ENCODE measurements at regions not wholly inside any gene's neighbourhood (a gene's known extent, or its start where the extent isn't known, plus 50 kb on each side); places are given as distances from the start of the nearest gene placed in this dataset.

DNA sequence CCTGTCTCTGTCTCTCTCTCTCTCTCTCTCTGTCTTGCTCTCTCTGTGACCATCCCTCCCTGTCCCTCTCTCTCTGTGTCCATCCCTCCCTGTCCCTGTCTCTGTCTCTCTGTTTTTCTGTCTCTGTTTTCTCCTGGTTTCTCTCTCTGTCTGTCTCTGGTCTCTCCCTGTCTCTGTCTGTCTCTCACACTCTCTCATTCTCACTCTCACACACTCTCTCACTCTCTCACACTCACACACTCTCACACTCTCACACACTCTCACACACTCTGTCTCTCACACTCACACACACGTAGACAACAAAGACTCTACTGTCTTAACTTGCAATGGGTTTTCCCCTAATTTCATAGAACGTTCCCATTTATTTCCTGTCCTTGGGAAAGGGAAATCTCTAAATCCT is 299.5 kb downstream of the FOXL1 start:
- TF ChIP-seq, protein P1, sequence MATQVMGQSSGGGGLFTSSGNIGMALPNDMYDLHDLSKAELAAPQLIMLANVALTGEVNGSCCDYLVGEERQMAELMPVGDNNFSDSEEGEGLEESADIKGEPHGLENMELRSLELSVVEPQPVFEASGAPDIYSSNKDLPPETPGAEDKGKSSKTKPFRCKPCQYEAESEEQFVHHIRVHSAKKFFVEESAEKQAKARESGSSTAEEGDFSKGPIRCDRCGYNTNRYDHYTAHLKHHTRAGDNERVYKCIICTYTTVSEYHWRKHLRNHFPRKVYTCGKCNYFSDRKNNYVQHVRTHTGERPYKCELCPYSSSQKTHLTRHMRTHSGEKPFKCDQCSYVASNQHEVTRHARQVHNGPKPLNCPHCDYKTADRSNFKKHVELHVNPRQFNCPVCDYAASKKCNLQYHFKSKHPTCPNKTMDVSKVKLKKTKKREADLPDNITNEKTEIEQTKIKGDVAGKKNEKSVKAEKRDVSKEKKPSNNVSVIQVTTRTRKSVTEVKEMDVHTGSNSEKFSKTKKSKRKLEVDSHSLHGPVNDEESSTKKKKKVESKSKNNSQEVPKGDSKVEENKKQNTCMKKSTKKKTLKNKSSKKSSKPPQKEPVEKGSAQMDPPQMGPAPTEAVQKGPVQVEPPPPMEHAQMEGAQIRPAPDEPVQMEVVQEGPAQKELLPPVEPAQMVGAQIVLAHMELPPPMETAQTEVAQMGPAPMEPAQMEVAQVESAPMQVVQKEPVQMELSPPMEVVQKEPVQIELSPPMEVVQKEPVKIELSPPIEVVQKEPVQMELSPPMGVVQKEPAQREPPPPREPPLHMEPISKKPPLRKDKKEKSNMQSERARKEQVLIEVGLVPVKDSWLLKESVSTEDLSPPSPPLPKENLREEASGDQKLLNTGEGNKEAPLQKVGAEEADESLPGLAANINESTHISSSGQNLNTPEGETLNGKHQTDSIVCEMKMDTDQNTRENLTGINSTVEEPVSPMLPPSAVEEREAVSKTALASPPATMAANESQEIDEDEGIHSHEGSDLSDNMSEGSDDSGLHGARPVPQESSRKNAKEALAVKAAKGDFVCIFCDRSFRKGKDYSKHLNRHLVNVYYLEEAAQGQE (IDR thresholded peaks at IDR 0.05; ENCODE audit: insufficient read depth in 1 of 2, low read depth in 2 of 2, low read length in 2 of 2), result no peak
- TF ChIP-seq TAF1 (IDR thresholded peaks at IDR 0.05; ENCODE audit: borderline replicate concordance, insufficient read depth, low read length), result no peak

DNA sequence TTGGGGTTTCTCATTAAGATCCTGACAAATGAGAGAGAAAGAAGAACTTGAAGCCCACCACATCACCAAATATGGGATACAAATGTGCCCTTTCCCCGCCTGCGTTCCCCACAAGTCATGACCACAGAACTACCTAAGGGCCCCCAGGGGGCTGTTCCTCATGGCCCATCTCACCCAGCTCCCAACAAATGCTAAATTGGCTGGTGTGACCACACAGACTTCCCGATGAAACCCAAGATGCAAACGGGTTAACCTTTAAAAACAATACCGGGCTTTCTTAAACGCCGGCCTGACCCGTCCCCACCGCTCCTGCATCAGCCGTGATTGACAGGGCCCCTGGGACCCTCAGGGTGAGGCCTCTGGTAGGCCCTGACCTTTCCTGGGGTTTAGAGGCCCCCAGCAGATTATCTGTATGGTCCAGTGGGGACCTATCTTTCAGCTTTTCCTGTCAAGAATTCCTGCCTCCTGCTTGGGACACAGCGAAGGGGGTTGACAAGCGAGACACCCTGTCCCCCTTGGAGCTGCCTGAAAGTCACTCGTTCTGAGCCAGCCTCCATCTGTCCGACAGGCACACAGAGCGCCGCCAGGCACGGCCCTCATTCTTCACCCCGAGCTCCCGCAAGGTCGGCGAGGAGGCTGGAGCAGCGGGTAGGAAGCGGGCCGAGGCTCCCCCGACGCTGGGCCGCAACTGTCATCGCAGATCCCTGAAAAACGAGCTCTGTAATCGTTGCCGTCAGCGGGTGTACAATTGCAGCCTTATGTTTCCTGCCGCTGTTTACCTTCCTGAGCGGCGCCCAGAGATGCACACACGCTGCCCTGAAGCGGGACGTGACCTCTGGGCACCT is 300.1 kb downstream of the FOXL1 start:
- TF ChIP-seq SIN3A (IDR thresholded peaks at IDR 0.05; ENCODE audit: borderline replicate concordance, insufficient read depth, low read length) (no peak), POLR2AphosphoS5 (IDR thresholded peaks at IDR 0.05; ENCODE audit: low read depth, low read length) (no peak), FOXP2 (optimal IDR thresholded peaks at IDR 0.05; ENCODE audit: borderline replicate concordance, extremely low read depth, extremely low read length, insufficient read depth) (no peak), TAF1 (IDR thresholded peaks at IDR 0.05; ENCODE audit: borderline replicate concordance, insufficient read depth, low read length) (no peak)
- TF ChIP-seq, protein P1 (IDR thresholded peaks at IDR 0.05; ENCODE audit: insufficient read depth in 1 of 2, low read depth in 2 of 2, low read length in 2 of 2), result no peak

DNA sequence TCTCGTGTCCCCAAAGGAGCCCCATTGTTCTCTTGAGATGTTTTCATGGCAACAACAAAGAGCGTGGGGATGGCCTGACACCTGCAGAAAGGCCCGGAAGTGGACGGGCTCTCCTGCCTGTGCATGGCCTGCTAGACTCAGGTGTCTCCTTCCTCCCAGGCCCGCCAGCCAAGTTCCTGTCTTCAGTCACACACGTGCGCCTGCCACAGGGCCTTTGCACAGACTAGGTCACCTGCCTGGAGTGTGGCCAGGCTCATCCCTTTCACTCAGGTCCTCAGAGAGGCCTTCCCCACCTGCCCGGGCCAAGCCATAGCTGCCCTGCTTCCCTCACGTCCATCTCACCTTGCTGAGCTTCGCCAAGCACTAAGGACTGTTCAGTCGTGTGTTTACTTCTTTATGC is 300.9 kb downstream of the FOXL1 start:
- TF ChIP-seq FOXP2 (optimal IDR thresholded peaks at IDR 0.05; ENCODE audit: borderline replicate concordance, extremely low read depth, extremely low read length, insufficient read depth), result no peak
- TF ChIP-seq, protein P1 (IDR thresholded peaks at IDR 0.05; ENCODE audit: insufficient read depth in 1 of 2, low read depth in 2 of 2, low read length in 2 of 2), result no peak
- TF ChIP-seq POLR2AphosphoS5 (IDR thresholded peaks at IDR 0.05; ENCODE audit: low read depth, low read length), result no peak
- TF ChIP-seq TAF1 (IDR thresholded peaks at IDR 0.05; ENCODE audit: borderline replicate concordance, insufficient read depth, low read length), result no peak
- no peak for TF ChIP-seq SIN3A (IDR thresholded peaks at IDR 0.05; ENCODE audit: borderline replicate concordance, insufficient read depth, low read length)

DNA sequence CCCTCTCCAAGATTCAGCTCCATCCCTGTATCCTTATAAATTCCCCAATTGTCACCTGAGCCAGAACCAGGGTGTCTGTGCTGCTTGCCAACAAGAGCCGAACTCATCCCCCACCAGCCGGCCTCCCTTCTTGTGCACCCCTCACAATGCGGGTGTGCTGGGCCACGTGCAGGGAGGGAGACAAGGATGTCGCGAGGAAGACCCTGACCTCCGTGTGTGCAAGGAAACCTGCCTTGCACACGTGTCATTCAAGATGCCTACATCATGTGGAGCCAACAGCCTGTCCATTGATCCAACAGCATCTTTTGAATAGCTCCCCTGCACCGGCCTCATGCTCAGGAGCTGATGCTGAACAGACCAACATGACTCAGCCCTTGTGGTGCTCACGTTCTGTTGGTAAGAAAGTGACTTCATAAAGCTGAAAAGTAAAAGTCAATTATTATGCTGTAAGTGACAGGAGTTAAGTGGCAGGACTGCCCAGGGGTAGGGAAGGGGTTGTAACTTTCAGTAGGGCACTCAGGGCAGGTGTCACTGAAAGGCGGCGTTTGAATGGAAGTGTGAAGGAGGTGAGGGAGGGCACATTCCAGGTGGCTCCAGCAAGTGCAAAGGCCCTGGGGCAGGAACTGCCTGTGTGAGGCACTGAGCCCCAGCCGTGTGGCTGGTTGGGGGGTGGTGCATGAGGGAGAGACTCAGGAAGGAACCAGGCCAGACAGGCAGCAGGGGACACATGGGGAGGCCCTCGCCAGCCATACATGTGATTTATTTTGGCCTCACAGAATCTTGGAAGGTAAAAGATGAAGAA is 302.2 kb downstream of the FOXL1 start:
- TF ChIP-seq SIN3A (IDR thresholded peaks at IDR 0.05; ENCODE audit: borderline replicate concordance, insufficient read depth, low read length), result no peak
- TF ChIP-seq POLR2AphosphoS5 (IDR thresholded peaks at IDR 0.05; ENCODE audit: low read depth, low read length), result no peak
- no peak for TF ChIP-seq FOXP2 (optimal IDR thresholded peaks at IDR 0.05; ENCODE audit: borderline replicate concordance, extremely low read depth, extremely low read length, insufficient read depth)
- TF ChIP-seq, protein P1 (IDR thresholded peaks at IDR 0.05; ENCODE audit: insufficient read depth in 1 of 2, low read depth in 2 of 2, low read length in 2 of 2), result no peak
- no peak for TF ChIP-seq TAF1 (IDR thresholded peaks at IDR 0.05; ENCODE audit: borderline replicate concordance, insufficient read depth, low read length)
